Inflammatory macrophage treated with lipopolysaccharide for 1 hour (primary cell): ENCODE measurements at regions not wholly inside any gene's neighbourhood (a gene's known extent, or its start where the extent isn't known, plus 50 kb on each side); places are given as distances from the start of the nearest gene placed in this dataset.
"Not testable (repeated sequence)": the region's sequence is repeated elsewhere in the genome, so short reads cannot be mapped to it uniquely, and the experiment has no call there.

Experiments used
- DNase-seq, 2 donors: peaks; one replicate each; pipeline ENCODE4 v3.0.0-alpha.2; 2020 to 2022

GRCh38 chr4:116536024-116536423, 549.4 kb downstream of the TRAM1L1 start:
- DNase-seq, result not testable (repeated sequence)

DNA sequence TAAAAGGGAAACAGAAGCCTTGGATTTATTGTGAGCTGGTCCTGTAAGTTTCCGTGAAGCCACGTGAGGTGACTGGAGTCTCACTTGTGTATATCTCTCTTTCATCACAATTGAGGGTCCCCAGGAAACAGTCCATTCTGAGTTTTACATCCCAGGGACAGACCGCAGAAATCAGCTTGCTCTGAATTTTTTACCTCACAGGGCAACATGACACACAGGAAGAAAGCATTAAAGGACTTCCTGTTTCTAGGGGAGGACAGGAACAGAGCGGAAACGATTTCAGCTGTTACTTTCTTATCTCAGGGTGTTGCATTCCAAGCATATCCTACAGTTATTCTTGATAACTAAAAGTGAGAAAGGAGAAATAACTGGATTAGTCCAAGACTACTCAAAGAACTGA, 553.5 kb downstream of the TRAM1L1 start:
- DNase-seq, result peak; percentile 3 to 5

DNA sequence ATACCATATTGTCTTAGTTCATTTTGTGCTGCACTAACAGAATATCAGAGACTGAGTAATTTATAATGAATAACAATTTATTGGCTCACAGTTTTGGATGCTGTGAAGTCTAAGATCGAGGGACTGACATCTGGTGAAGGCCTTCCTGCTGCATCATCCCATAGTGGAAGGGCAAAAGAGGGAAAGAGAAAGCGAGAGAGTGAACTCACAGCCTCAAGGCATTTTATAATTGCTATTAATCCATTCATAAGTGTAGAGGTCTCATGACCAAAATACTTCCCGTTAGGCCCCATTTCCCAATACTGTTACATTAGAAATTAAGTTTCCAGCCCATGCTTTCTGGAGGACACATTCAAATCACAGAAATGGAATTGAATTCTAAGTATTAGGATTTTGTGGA, 554.4 kb downstream of the TRAM1L1 start:
- peak in 1 of 2 donors; percentile 0 for DNase-seq

- no peak for DNase-seq
Measured at GRCh38 chr4:116530048-116530447, 555.3 kb downstream of the TRAM1L1 start.

- no peak for DNase-seq
Measured at GRCh38 chr4:116529129-116529528, 556.2 kb downstream of the TRAM1L1 start.

DNA sequence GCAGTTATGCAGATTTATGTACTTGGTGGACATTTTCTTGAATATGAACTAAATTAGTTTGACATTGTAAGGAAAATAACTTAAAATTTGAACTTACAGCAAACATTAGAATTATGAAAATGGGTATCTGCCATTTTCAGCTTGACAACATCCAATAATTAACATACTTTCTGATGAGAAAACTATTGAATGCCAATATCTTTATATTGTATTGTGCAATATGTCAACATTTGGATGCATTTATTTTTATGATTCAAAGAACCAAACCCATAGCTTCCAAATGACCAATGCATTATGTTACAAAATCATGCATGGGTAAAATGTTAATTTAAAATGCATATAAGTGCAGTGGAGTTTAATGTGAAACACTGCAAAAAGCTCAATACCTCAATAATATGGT, 562.5 kb downstream of the TRAM1L1 start:
- DNase-seq, result no peak

- no peak for DNase-seq
Measured at GRCh38 chr4:116520886-116521285, 564.5 kb downstream of the TRAM1L1 start.

- DNase-seq, result no peak
Measured at GRCh38 chr4:116516711-116517110, 568.7 kb downstream of the TRAM1L1 start.

DNA sequence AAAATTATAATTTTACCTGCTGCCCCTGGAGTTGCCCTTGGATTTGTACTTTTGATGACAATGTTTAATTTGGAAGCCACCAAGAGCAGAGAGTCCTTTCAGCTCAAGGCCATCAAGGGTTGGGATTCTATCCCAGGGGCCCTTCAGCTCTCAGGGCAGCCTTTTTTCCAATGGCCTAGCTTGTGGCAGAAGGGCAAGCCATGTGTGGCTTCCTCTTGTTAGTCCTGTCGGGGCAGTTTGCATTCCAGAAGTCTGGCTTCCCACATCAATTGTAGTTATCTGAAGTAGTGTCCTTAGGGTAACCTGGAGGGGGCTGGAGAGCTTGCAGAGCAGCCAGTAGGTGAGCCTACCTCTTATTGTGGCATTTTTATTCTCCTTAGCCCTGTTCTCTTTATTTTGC, 569.4 kb downstream of the TRAM1L1 start:
- no peak for DNase-seq

DNA sequence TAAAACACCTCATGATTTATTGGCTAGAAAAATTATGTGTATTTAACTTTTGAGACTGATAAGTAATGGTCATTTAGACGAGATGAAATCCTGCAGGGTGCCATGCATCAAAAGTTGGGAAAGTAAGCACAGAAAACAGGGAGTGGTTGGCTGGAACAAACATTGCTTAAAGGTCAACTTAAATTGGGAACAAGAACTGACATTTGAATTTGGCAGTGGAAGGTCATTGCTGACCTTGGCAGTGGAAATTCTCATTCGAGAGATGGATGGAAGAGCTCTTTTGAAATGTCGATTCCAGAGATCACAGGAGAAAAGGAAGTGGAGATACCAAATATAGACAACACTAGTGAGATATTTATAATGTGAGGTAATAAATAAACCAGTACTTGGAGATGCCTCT, 572.8 kb downstream of the TRAM1L1 start:
- no peak for DNase-seq

DNA sequence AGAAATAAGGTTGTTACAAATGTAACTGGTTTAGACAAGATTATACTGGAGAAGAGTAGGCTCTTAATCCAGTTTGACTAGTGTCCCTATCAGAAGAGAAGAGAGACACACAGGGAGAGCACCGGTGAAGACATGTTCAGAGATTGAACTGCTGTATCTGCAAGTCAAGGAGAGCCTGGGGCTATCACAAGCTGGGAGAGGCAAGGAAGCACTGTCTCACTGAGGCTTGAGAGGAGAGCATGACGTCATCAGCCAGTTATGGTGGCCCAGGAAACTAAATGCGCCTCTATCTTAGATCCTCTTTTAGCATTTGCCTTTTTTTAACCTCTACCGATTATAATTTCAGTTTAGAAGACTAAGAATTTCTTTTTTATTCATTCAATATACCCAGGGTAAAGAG, 583.4 kb downstream of the TRAM1L1 start:
- no peak for DNase-seq

DNA sequence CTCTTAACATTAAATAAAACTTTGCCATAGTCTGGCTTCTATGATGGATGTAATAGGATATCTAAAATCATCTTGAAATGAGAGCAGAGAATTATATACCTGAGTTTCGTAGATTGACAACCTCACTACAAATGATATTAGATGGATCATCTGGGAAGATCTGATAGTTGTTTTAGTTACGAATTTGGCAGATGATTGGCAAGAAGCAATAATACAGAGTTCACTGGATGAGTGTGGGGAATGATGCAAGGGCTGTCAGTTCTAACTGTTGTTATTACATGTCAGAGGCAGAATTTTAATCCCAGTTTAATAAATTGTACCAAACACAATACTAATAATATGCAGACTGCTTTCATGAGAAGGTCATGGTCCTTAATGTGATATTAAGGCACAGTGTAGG, 585.2 kb downstream of the TRAM1L1 start:
- no peak for DNase-seq

DNA sequence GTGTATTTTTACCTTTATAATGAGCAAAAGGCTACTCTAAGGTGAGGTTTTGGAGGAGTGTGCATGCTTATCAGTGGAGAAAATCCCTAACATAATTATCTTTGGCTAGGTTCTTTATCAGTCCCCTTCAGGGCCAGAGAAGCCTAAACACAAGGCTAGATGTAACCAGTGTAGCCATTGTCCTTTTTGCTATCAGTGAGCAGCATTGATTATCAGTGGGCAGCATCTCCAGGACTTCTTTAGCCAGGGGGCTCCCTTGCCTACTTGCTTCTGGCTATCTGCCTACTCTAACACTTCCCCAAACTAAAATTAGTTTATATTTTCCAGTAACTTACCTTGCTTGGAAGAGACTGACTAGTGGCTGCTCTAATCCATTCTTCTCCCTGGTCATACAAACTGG, 595.6 kb downstream of the TRAM1L1 start:
- no peak for DNase-seq

GRCh38 chr4:116486401-116486800, 599.0 kb downstream of the TRAM1L1 start:
- DNase-seq, result no peak

DNA sequence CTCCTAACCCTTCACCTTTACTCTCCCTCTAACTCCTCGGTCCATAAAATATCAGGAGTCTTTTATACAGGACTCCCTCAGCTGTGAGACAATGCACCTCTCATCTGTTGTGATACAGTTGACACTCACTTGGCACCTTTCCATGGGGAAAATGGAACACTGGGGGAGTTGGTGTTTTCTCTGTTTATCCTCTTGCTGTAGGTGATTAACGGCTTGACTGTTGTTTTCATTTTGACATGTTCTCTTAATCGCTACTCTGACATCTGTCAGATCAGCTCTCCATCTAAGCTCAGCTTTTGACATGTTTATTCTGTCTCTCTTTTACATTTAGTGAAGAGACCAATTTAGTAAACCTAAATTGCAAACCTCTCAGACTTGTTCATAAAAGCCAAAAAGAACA, 604.8 kb downstream of the TRAM1L1 start:
- no peak for DNase-seq

GRCh38 chr4:116478343-116478742, 607.0 kb downstream of the TRAM1L1 start:
- no peak for DNase-seq

DNA sequence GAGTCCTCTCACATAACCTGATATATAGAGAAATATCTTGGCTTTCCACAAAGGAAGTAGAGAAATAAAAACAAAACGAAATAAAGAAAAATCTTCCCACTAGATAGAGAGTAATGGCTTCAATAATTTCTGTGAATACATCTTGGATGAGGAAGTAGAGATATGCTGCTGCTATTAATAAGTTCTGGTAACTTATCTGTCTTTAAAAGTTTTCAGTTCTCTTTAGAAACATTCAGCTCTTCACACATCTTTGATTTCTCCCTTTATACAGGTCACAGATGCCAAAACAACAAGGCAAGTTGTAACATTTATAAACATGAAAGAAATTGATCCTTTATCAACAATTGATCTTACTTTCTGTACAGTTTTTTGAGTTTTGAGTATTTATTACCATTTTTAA, 615.8 kb downstream of the TRAM1L1 start:
- no peak for DNase-seq

DNA sequence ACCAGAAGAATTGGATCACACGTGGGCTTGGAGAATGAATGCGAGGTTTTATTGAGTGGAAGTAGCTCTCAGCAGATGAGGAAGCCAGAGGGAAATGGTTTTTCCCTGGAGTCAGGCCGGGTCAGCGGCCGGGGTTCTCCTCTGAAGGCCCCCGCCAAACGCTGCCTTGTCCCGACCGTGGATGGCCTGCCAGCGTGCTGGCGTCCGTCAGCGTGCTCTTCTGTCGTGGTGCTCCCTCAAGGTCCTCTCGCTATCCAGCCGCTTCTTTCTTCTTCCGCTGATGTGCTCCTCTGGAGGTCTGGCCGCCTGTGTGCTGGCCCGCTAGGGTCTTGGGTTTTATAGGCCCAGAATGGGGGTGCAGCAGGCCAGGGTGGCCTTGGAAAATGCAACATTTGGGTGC, 632.2 kb downstream of the TRAM1L1 start:
- no peak for DNase-seq

- no peak for DNase-seq
Measured at GRCh38 chr4:116449764-116450163, 635.6 kb downstream of the TRAM1L1 start.

DNA sequence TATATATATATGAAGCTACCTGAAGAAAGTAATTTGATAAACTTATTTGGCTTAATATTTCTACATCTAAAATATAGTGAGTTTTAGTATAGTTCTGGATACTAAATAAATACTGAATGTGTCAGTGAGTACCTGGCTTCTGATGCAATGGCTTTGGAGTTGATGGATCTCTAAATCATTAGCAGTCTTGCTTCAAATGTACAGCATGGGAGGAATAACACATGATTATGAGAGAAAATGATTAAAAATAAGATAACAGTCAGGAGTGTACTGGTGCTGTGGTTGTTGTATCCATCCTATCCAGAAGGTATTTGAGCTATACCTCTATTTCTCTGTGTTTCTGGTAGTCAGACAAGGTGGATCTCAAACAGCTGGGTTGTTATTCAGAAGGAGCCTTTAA, 641.3 kb downstream of the TRAM1L1 start:
- DNase-seq, result no peak

- DNase-seq, result no peak
Measured at GRCh38 chr4:116438981-116439729, 646.2 kb downstream of the TRAM1L1 start.

- DNase-seq, result no peak
Measured at GRCh38 chr4:116438417-116438816, 647.0 kb downstream of the TRAM1L1 start.

DNA sequence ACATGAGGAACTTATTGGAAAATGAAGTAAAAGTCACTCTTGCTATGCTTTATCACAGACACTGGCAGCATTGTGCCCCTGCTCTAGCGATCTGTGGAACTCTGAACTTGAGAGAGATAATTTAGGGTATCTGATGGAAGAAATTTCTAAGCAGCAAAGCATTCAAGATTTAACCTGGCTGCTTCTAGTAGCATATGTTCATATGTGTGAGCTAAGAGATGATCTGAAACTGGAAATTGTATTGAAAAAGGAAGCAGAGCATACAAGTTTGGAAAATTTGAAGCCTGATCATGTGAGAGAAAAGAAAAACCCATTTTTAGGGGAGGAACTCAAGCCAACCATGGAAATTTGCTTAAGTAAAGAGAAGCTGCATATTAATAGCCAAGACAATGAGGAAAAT, 657.7 kb downstream of the TRAM1L1 start:
- no peak for DNase-seq

DNA sequence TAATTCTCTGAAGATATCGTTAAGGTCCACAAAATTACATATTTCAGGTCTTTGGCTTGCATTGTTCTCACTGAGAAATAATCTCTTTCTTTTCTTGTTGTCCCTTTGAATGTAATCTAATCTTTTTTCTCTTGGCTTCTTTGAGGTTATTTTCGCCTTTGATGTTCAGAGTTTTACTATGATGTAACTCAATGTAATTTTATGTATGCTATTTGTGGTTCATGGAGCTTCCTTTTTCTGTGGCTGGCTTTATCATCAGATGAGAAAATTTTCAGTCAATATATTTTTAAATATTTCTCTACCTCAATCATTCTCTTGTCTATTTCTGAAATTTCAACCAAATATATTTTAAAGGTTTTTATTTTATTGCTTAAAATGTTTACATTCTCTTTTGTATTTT, 672.2 kb downstream of the TRAM1L1 start:
- DNase-seq, result no peak

DNA sequence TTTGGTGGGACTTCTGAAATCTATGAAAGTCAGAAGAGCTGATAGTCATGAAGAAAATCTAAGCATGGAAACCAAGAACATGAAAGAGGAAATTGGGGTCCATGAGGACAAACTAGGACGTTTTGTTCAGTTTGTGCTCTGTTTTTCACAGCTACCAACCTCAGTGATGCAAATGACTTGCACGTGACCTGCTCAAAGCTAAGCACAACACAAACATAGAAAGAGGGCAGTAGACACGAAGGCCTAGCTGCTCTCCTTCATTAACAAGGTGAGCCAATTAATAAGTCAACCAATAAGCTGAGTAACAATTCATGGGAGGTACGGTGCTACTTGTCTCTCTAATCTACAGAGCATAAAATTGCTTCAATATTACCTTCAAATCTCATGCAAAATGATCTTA, 684.1 kb downstream of the TRAM1L1 start:
- no peak for DNase-seq
